GM21390 (cell line): ENCODE measurements at regions not wholly inside any gene's neighbourhood (a gene's known extent, or its start where the extent isn't known, plus 50 kb on each side); places are given as distances from the start of the nearest gene placed in this dataset.

Source experiments
- ATAC-seq: cut with Tn5 transposase; IDR thresholded peaks from one replicate; pipeline ENCODE4 v1.9.1; 2021; ENCODE audit not compliant: unreplicated experiment

DNA sequence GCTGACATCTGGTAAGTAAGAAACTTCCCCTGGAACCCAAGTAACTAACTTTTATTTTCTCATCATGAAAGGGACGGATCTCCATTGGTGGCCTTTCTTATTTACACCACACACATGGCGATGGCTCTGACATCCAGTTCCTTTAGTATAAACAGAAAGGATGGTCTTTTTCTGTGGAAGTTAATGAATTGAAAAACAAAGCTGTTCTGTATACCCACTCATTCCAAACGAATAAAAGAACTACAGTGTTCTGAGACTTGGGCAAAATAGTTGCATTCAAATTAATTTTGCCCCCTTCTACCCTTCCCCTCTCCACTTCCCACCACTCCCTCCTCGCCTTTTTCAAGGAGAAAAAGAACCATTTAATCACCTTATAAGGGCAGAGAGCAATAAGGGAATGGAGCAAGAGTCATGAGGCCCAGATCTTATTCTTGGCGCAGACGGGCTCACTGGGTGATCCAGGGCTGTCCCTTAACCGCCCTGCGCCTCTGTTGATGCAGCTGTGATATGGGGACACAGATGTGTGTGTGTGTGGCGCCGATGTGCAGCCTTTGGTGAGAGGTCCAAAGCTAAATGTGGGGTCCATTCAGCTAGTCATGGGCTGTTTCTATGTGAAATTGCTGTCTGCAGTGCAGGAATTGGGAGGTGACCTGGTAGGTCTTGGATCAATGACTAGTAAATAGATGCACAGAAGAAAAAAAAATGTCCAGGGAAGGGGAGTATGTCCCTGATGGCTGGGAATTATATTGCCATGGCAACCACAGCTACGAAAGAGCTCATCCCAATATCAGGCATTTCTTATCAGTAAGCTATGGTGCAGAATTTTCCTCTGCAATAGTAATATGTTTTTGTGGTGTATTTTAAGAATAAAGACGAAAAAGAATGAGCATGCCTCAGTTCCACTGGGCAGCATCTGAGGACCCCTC is 141.5 kb upstream of the ERCC6L2 start:
- ATAC-seq, result no peak

DNA sequence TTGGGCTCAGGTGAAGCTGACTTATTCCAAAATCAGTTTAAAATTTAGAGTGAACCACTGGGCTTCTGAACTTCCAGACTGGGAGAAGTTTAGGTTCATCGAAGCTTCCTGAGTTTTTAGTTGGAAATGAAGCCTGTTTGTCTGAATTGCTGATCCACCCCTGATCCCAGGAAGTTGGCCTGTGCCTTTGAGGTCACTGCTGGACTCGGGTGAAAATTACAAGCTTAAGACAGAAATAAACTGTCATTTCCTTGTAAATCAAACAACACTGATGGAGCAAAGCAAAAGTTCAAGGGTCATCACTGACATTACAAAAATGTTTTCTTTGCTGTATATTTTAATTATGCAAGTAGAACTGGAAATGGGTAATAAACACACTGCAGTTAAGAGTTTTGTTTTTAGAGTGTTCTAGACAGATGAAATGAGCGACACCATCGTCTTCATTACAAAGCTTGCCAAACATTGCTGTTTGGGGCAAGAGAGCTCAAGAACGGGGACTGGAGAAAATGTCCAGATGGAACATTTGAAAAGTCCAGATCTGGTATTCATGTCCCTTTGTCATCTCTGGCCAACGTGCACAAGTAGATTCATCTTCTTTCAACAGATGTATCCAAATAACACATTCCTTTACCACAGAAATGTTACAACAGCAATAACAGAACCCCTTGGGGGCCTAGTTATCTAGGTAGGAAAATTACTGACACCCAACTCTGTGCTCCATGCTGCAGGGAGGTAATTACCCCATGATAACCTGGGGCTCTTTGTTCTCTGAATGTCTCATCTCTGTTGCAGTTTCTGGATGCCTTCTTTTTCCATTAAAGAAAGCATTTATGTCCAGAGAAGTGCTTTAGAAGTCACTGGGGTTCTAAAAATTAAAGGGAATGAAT is 142.4 kb upstream of the ERCC6L2 start:
- no peak for ATAC-seq

DNA sequence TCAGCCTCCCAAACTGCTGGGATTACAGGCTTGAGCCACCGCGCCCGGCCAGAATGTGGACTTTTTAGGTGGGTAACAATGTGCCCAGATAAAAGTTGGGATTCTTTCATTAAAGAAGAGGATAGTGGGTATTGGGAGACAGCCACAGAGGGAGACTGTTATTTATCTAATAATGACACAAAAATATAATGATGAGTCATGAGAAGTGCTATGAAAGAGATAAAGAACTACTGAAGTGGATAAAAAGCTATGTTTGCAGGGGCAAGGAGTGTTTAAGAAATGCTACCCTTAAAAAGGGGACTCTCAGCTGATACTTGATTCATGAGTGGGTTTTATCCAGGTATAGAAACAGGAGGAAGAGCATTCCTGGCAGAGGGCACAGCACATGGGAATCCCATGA is 143.6 kb upstream of the ERCC6L2 start:
- no peak for ATAC-seq

DNA sequence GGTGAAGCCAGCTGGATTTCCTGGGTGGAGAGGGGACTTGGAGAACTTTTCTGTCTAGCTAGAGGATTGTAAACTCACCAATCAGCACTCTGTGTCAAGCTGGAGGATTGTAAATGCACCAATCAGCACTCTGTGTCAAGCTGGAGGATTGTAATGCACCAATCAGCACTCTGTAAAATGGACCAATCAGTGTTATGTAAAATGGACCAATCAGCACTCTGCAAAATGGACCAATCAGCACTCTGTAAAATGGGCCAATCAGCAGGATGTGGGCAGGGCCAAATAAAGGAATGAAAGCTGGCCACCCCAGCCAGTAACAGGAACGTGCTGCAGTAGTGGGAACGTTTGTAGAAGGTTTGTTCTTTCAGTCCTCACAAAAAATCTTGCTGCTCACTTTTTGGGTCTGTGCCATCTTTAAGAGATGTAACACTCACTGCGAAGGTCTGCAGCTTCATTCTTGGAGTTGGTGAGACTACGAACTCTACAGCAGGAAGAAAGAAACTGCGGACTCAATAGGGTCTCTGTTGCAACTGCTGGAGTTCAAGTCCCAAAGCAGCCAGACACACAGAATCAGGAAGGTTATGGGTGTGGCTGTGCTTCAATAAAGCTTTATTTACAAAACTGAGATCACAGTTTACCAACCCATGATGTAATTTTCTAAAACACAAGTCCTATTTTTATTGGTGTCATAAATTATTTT is 145.7 kb upstream of the ERCC6L2 start:
- ATAC-seq, result no peak

DNA sequence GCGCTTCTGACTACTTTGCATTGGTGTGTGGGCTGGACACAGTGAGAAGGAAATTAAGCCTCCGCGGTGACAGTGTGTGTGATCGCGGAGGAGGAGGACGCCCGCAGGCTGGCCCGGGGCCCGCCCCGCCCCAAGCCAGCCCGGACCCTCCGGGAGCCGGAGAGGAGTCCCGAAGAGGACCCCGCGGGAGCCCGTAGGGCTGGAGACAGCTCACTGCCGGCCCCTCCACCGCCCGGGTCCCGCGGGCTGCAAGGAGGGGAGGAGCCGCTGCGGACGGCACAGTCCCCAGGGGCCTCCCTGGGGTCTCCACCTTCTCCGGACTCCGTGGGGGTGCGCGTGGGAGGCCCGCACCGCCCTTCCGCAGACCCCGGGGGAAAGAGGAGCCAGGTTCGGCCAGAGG is 146.4 kb upstream of the ERCC6L2 start:
- ATAC-seq, result no peak

DNA sequence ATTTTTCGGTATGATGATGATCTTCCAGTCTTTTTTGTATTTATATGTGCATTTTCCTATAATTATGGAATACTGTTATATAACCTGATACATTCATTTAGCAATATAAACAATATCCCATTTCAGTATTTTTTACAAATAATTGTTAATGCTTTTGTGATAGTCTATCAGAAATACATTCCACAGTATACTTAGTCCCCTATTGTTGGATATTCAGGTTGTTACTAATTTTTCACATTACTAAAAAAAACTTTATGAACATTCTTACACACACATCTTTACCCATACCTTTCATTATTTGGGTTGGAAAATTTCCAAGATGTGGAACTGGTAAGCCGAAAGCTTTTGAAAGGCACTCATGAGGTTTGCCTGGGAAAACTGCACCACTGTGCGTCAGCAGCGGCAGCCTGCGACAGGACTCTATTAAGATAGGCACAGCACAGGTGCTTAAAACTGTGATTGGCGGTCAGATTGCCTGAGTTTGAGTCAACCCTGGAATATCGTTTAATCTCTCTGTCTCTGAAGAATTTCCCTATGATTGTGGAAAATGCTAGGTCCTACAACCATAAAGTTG is 147.5 kb upstream of the ERCC6L2 start:
- no peak for ATAC-seq

DNA sequence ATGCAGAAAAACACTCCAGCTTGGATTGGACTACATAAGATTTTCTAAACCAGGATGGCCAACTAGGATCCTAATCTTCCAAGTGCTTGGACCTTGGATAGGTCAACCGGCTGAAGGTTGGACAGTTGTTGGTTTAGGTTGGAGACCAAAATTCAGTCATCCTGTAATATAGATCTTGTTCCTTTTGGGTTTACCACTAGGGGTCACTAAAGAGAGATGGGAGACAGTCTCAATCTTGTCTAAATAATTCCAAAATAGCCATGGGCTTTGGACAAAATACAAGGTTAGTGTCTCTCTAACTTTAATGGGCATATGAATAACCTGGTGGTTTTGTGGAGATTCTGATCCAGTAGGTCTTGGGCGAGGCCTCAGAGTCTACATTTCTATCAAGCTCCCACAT is 148.7 kb upstream of the ERCC6L2 start:
- ATAC-seq, result no peak

DNA sequence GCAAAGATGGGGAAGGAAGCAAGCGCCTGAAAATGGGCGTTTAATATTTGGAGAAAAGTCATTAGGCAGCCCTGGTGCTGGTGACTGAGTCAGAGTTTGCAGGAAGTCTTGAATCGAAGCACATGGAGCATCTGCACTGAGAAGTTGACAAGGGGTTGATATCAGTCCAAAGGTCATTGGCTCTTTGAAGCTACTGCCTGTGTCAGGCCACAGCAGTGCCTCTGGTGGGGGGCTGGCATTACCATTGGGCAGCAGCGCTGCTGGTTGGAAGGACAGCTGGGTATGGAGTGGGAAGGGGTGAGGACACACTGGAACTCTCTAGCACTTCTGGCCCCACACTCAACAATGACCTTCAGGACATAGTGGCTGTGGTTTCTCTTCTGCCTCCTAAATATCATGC is 150.4 kb upstream of the ERCC6L2 start:
- no peak for ATAC-seq

DNA sequence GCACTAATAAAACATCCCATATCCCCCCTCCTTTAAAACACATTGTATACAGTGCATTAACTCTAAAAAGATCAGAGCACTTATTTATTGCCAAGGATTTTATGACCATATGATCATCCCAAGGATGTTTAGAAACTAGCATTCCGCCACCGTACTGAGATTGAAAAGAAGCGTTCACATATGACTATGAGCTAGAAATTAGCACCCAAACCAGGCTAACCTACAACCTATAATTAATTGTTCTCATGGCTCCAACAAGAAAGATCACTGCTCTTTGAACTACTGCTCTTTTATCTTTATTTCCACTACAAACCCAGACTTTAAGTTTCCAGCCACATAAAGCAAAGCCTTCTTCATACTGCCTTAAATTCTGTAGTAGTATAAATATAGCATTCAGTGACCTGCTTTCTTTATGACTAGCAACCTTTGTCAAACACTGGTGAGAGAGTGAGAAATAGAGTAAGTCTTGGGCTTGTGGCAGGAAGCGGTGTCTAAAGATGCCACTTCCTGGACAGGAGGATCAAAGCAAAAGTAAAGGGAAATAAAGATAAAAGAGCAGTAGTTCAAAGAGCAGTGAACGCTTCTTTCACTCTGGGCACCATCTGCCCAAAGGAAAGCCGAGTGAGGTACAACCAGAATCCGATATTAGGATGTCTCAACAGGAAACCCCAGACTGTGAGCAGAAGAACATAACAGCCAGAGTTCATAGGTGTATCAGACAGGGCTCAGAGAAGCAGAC is 151.1 kb upstream of the ERCC6L2 start:
- ATAC-seq, result peak; percentile 96

DNA sequence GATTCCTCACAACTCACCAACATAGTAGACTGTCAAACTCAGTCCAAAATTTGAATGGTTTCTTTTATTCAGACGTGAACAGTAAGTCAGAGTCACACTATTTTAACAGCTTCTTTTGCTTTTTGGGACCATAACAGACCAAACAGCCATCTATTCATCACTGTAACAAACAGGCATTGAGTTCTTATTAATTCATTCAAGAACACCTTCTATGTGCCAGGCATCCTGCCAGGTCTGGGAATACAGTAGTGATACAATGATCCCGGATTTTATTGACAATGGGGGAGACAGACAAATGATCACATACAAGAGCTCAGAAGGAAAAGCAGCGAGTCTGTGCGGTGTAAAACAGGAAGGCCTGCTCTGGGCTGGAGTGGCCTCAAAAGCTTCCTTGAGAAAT is 153.3 kb upstream of the ERCC6L2 start:
- no peak for ATAC-seq

DNA sequence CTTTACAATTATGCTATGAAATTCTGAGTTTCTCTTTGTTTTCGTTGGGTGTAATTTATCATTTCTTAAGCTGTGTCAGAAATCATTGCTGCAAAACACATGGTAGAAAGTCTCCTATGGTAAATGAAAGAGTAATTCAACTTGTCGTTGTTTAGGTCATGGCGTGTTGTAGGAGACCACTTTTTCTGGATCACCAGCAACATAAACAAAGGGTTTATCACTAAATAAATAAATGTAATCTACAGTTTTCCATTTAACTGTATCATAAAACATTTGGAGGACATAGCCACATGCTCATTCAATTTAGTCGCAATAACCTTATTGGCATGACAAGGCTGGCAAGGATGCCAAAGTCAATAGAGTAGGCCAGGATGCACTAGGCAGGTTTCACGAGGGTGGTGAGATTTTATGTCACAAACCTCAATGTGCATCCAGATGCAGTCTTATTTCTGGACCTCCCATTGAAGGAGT is 154.4 kb upstream of the ERCC6L2 start:
- ATAC-seq, result no peak

DNA sequence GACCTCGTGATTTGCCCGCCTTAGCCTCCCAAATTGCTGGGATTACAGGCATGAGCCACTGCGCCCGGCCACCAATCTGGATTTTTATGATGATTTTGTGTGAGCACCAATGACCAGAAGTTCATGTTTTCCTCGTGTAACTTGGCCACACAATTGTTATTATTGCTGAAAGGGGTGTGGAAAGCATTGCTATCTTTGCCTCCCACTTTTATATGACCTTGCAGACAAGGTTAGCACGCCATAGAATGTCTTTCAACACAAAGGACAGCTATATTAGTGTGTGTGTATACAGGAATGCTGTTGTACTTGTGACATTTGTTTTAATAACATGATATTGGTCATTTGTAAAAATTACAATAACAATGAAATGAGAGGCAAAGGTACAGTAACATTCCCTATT is 155.0 kb upstream of the ERCC6L2 start:
- ATAC-seq, result no peak

DNA sequence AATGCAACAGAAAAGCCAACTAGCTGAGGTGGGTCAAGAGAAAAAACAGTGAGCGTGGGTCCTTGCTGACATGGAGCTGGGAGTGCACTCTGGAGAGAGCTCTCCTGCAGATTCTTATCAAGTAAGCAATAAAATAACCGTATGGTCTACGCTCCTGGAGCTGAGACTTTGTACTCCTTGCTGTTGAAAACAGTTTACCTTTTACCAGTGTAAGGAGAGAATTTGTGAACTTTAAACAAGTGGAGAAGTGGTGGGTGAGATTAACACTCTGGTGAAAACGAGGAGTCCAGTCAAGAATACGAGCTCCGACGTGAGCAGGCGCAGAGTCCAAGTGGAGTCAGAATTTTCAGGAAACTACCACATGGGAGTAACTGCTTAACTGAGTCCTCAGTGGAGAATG is 156.1 kb upstream of the ERCC6L2 start:
- no peak for ATAC-seq

DNA sequence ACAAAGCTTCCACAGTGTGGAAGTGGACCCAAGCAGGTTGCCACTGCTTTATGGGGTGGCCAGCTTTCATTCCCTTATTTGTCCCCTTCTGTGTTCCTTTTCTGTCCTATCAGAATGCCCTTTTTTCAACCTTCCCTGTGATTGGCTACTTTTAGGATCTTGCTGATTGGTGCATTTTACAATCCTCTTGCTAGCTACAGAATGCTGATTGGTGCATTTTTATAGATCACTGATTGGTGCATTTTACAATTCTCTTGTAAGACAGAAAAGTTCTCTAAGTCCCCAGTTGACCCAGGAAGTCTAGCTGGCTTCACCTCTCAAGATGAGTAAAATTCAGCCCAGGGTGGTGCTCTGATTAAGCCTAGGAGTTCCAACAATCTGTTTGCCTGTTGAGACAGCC is 157.2 kb upstream of the ERCC6L2 start:
- ATAC-seq, result no peak

DNA sequence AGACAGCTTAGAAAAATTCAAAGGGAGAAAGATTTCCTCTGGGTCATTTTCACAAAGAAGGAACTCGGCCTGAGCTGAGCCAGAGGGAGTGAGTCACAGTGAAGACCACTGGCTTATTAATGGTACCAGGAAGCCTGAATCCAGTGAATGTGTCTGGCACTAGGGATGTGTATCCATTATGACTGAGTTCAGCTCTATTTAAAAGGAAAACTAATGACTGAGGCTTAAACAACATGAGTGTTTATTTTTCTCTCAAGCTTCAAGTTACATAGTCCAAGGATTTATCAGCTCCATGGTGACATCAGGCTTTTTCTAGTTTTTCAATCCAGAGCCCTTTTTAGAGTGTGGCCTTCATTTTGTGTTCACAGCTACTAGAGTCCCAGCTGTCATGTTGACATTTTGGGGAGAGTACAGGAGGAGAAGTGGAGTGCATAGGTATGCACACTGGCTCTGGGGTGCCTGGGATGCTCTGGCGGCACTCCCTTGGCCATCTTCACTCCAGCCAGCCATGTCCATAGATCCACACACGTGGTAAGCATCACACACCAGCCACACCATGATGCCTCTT is 159.5 kb upstream of the ERCC6L2 start:
- no peak for ATAC-seq

DNA sequence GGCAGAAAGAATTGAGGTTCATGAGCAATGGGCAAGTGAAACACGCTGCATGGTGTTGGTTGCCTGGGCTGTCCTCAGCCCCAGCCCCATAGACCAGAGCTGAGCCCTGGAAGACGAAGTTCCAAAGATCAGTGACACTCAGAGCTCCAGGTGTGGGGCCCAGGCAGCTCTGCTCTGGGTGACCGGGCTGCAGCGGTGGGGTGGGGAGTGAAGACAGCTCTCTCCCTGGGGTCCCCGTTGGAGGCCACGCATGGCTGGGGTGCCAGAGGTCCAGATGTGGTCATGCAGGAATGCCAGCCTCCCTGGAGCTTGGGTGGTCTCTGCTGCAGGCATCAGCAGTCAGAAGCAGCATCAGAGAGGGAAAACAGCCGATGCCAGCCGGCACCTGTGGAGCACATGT is 165.0 kb upstream of the ERCC6L2 start:
- ATAC-seq, result no peak

DNA sequence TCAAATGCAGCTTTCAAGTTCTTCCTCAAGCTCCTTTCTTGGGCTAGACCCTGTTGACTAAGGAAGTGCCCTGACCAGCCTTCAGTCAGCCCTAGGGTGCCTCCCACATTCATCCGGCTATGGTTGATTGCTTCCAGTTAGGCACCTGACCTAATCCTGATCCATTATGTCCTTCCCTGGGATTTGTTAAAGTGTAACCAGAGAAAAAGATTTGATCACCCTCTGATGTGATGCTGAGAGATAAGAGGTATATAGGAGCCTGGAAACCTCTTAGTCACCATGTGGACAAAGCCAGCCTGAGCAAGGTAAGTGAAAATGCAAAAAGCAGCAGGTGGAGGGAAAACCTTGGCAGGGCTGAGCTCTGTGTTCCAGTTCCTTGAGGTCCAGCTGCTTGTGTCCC is 178.8 kb upstream of the ERCC6L2 start:
- ATAC-seq, result no peak

DNA sequence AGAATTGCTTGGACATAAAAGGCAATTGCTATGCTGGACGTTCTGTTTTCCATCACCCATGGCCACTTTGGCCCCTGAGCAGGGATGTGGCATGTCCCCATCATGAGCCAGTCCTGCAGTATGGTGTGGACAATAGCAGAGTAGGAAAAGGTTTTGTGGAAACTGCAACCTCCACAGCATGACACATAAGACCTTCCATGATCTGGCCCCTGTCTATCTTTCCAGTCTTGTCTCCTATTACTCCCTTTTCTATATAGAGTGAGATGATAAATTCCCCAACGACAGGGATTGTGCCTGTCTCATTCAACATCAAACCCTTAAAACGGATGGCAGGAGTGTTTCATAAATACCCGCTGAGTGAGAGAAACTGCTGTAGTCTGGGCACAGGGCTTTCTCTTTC is 174.7 kb upstream of the PTCH1 start:
- no peak for ATAC-seq

DNA sequence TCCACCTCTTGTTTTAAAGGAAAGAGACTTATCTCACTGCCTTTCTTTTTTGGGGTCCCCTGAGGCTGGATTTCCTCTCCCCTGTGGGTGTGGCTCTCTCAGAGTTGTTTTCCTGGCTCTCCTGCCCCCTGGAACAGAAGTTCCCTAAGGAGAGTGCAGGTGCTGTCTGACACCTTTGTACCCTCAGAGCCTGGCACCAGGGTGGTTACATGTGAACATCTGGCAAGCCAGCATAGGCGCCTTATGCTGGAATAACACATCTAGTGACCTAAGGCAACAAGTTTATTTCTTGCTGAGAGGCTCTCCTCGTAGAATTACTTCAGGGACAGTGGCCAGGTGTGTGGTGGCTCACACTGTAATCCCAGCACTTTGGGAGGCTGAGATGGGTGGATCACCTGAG is 172.9 kb upstream of the PTCH1 start:
- no peak for ATAC-seq

DNA sequence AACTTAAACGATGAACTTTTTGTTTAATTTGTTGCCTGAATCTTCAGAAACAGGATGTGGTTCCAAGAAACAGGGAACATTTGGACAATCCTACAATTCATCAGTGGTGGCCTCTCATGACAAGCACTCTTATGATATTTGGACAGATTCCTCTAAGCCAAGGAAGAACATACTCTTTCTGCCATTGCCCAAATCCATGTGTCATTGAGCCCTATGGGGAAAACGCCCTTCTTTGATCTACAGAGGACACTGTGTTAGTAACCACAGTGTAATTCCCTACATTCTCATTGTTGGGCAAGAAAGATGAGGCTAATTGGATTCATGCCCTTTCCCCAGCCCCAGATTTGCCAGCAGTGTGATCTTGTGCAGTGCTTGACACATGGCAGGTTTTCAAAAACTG is 167.7 kb upstream of the PTCH1 start:
- no peak for ATAC-seq
